IMR-90 (cell line): ENCODE measurements at regions not wholly inside any gene's neighbourhood (a gene's known extent, or its start where the extent isn't known, plus 50 kb on each side); places are given as distances from the start of the nearest gene placed in this dataset.

Experiments
- ATAC-seq: fragments of 200-7000 bp; cut with Tn5 transposase; 2 replicates; pipeline ENCODE4 v1.9.1; 2020; ENCODE audit warnings: low read depth, mild to moderate bottlenecking, moderate library complexity
- BruUV-seq: library from RNA; stranded (reverse); fragments of 400-500 nt; replicated peaks from 2 replicates; lab custom pipeline; 2021; lab: Mats Ljungman, UMichigan
- CTCF ChIA-PET: fragments of 300-600 bp; formaldehyde crosslinking; extraction: SDS; loops from one replicate; lab custom pipeline; 2021; ENCODE audit warnings: antibody characterized with exemption; lab: Yijun Ruan, JAX
- POLR2A ChIA-PET: fragments of 300-600 bp; sonication (Branson Sonifier 250); formaldehyde crosslinking; loops from one replicate; lab custom pipeline; 2022; ENCODE audit warnings: antibody characterized with exemption; ENCODE audit not compliant: unreplicated experiment; lab: Charles Lee
- DNase-seq: peaks from one replicate; pipeline ENCODE4 v3.0.0; 2013
- H2AFZ ChIP-seq: replicated peaks from 2 replicates; pipeline ENCODE3; 2013; ENCODE audit warnings: low read length, mild to moderate bottlenecking; ENCODE audit not compliant: poor library complexity
- H2AK5ac ChIP-seq: 2 replicates; pipeline ENCODE4 v1.6.1; 2013; ENCODE audit warnings: low read depth, low read length, inconsistent platforms
- H2AK9ac ChIP-seq: replicated peaks from 2 replicates; pipeline ENCODE3; 2013; ENCODE audit warnings: mild to moderate bottlenecking, low read depth, low read length, moderate library complexity; ENCODE audit not compliant: poor library complexity
- H2BK120ac ChIP-seq: 2 replicates; pipeline ENCODE4 v1.6.1; 2013; ENCODE audit warnings: low read depth, low read length, inconsistent platforms
- H2BK15ac ChIP-seq: 3 replicates; pipeline ENCODE4 v1.6.1; 2013; ENCODE audit warnings: low read depth, low read length, inconsistent platforms
- H2BK20ac ChIP-seq: 2 replicates; pipeline ENCODE4 v1.6.1; 2013; ENCODE audit warnings: low read depth, mild to moderate bottlenecking, inconsistent platforms, low read length, moderate library complexity
- H2BK5ac ChIP-seq: 2 replicates; pipeline ENCODE4 v1.6.1; 2013; ENCODE audit warnings: mild to moderate bottlenecking, low read depth, low read length, inconsistent platforms; ENCODE audit not compliant: poor library complexity, severe bottlenecking
- H3K14ac ChIP-seq: replicated peaks from 2 replicates; pipeline ENCODE4 v1.6.1; 2013; ENCODE audit warnings: low read depth, low read length, inconsistent platforms
- H3K18ac ChIP-seq: 2 replicates; pipeline ENCODE4 v1.6.1; 2013; ENCODE audit warnings: low read depth, low read length, control low read depth
- H3K23ac ChIP-seq: 2 replicates; pipeline ENCODE4 v1.6.1; 2013; ENCODE audit warnings: low read depth, low read length, inconsistent platforms
- H3K27ac ChIP-seq: 2 replicates; pipeline ENCODE4 v1.5.1; 2013; ENCODE audit warnings: mild to moderate bottlenecking, control low read depth, low read length; ENCODE audit not compliant: insufficient read depth
- H3K27me3 ChIP-seq: 2 replicates; pipeline ENCODE4 v1.6.1; 2013; ENCODE audit warnings: low read length; ENCODE audit not compliant: control insufficient read depth, insufficient read depth
- H3K36me3 ChIP-seq: 2 replicates; pipeline ENCODE4 v1.6.1; 2013; ENCODE audit warnings: low read length, mixed read lengths; ENCODE audit not compliant: control insufficient read depth, insufficient read depth
- H3K4ac ChIP-seq: 2 replicates; pipeline ENCODE4 v1.6.1; 2013; ENCODE audit warnings: low read depth, low read length, inconsistent platforms
- H3K4me1 ChIP-seq: 2 replicates; pipeline ENCODE4 v1.6.1; 2013; ENCODE audit warnings: low read length, mixed read lengths; ENCODE audit not compliant: control insufficient read depth, insufficient read depth
- H3K4me2 ChIP-seq: 2 replicates; pipeline ENCODE4 v1.6.1; 2013; ENCODE audit warnings: low read depth, mild to moderate bottlenecking, control low read depth, low read length, moderate library complexity
- H3K4me3 ChIP-seq: 2 replicates; pipeline ENCODE4 v1.5.1; 2013; ENCODE audit warnings: low read depth, mild to moderate bottlenecking, control low read depth, low read length, moderate library complexity; ENCODE audit not compliant: insufficient read depth
- H3K56ac ChIP-seq: 2 replicates; pipeline ENCODE4 v1.6.1; 2013; ENCODE audit warnings: low read length, inconsistent platforms; ENCODE audit not compliant: insufficient read depth; ENCODE audit errors: extremely low read depth
- H3K79me1 ChIP-seq, 2 experiments: 2 replicates each; pipeline ENCODE4 v1.6.1; 2013; ENCODE audit warnings: low read length in 2 of 2, inconsistent platforms in 1 of 2, low read depth in 1 of 2
- H3K9ac ChIP-seq: 2 replicates; pipeline ENCODE4 v1.6.1; 2013; ENCODE audit warnings: low read depth, low read length, control low read depth
- H3K9me1 ChIP-seq: 2 replicates; pipeline ENCODE4 v1.6.1; 2013; ENCODE audit warnings: low read length, inconsistent platforms; ENCODE audit not compliant: insufficient read depth
- H3K9me3 ChIP-seq: 2 replicates; pipeline ENCODE4 v1.6.1; 2013; ENCODE audit warnings: low read length; ENCODE audit not compliant: control insufficient read depth, insufficient read depth
- H4K20me1 ChIP-seq: 2 replicates; pipeline ENCODE4 v1.6.1; 2013; ENCODE audit warnings: low read length, inconsistent platforms; ENCODE audit not compliant: insufficient read depth
- H4K5ac ChIP-seq: 2 replicates; pipeline ENCODE4 v1.6.1; 2013; ENCODE audit warnings: mild to moderate bottlenecking, low read depth, low read length, control low read depth
- H4K8ac ChIP-seq, 2 experiments: 2 replicates each; pipeline ENCODE4 v1.6.1; 2013; ENCODE audit warnings: low read depth in 2 of 2, low read length in 2 of 2, control low read depth in 1 of 2, inconsistent platforms in 1 of 2
- H4K91ac ChIP-seq: 2 replicates; pipeline ENCODE4 v1.6.1; 2013; ENCODE audit warnings: low read depth, low read length, inconsistent platforms; ENCODE audit not compliant: insufficient read depth
- BHLHE40 ChIP-seq: fragments of 150-350 bp; IDR thresholded peaks from 2 replicates; pipeline ENCODE4 v1.6.1; 2016; ENCODE audit warnings: mild to moderate bottlenecking, low read depth, low read length
- CEBPB ChIP-seq: IDR thresholded peaks from 2 replicates; pipeline ENCODE4 v1.6.1; 2012; ENCODE audit warnings: low read depth, low read length, improper control_type of control experiment
- FOS ChIP-seq: fragments of 150-350 bp; IDR thresholded peaks from 2 replicates; pipeline ENCODE4 v1.6.1; 2016; ENCODE audit warnings: low read depth, low read length
- MAFK ChIP-seq: IDR thresholded peaks from 2 replicates; pipeline ENCODE4 v1.6.1; 2012; ENCODE audit warnings: low read depth, low read length, improper control_type of control experiment
- MAZ ChIP-seq: IDR thresholded peaks from 2 replicates; pipeline ENCODE4 v1.6.1; 2012; ENCODE audit warnings: low read depth, mild to moderate bottlenecking, low read length, improper control_type of control experiment, moderate library complexity, borderline replicate concordance
- MXI1 ChIP-seq: IDR thresholded peaks from 2 replicates; pipeline ENCODE4 v1.6.1; 2012; ENCODE audit warnings: low read depth, mild to moderate bottlenecking, low read length, moderate library complexity, borderline replicate concordance
- RAD21 ChIP-seq: IDR thresholded peaks from 2 replicates; pipeline ENCODE4 v1.6.1; 2012; ENCODE audit warnings: low read length, improper control_type of control experiment
- RCOR1 ChIP-seq: IDR thresholded peaks from 2 replicates; pipeline ENCODE4 v1.6.1; 2012; ENCODE audit warnings: mild to moderate bottlenecking, low read length, improper control_type of control experiment; ENCODE audit not compliant: insufficient replicate concordance
- WGBS, 2 experiments: methylation state at CpG; one replicate each; pipeline versions ENCODE4 v1.1.5 to v1.1.7; 2013; ENCODE audit warnings: missing lambda C conversion rate in 2 of 2; ENCODE audit not compliant: insufficient read length in 1 of 2; ENCODE audit errors: extremely low coverage in 2 of 2; 5-methylcytosine and 5-hydroxymethylcytosine counted together
- dilution Hi-C: fragments of 300-500 bp; cut with HindIII; formaldehyde crosslinking; loops from one replicate; pipeline ENCODE4 v1.14.3; 2018; ENCODE audit warnings: low sequenced_read_pairs; ENCODE audit not compliant: unreplicated experiment
- in situ Hi-C: fragments of 300-500 bp; cut with MboI; formaldehyde crosslinking; loops from 3 replicates; pipeline ENCODE4 v1.14.3; 2019; ENCODE audit warnings: low sequenced_read_pairs, inconsistent platforms, mixed read lengths
- intact Hi-C: fragments of 100-400 bp; cut with micrococcal nuclease; formaldehyde crosslinking; loops from 2 replicates; pipeline ENCODE4 v1.10.0; 2022
- TF ChIP-seq, protein P1 (sequence below): fragments of 150-350 bp; IDR thresholded peaks from 2 replicates; pipeline ENCODE4 v1.6.1; 2017; ENCODE audit warnings: mild to moderate bottlenecking, antibody characterized with exemption, low read length, low read depth

GRCh38 chr15:85988741-85989140, 90.9 kb upstream of the AGBL1 start:
- intact Hi-C loops = no loop called here
- 47% methylated on average over 3 of the region's 5 CpGs; no CpG with 5 or more reads in 1 of the 2 experiments for WGBS, 2 experiments
- ChIA-PET CTCF (no interaction called here), POLR2A (no interaction called here)
- H3K4me1 ChIP-seq = no peaks in the 10 kb centered on the region
- H4K8ac ChIP-seq = no peak overlapping the region
- H2BK20ac ChIP-seq = no peak overlapping the region
- ATAC-seq = no peak
- no peak overlapping the region for H2AFZ ChIP-seq
- H2BK5ac ChIP-seq = no peak overlapping the region
- no TSS peak for BruUV-seq
- H4K20me1 ChIP-seq = no peaks in the 10 kb centered on the region
- no peak overlapping the region for H3K18ac ChIP-seq
- no peaks in the 10 kb centered on the region for H3K9me1 ChIP-seq
- DNase-seq = no peak
- TF ChIP-seq MAZ = no peak
- no peak for TF ChIP-seq RCOR1
- TF ChIP-seq RAD21 = no peak
- TF ChIP-seq MXI1 = no peak
- TF ChIP-seq MAFK = no peak
- TF ChIP-seq BHLHE40 = no peak
- TF ChIP-seq, protein P1, sequence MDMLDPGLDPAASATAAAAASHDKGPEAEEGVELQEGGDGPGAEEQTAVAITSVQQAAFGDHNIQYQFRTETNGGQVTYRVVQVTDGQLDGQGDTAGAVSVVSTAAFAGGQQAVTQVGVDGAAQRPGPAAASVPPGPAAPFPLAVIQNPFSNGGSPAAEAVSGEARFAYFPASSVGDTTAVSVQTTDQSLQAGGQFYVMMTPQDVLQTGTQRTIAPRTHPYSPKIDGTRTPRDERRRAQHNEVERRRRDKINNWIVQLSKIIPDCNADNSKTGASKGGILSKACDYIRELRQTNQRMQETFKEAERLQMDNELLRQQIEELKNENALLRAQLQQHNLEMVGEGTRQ = no peak
- TF ChIP-seq CEBPB = no peak
- TF ChIP-seq FOS = no peak
- no peak overlapping the region for H3K27ac ChIP-seq
- H3K56ac ChIP-seq = no peak overlapping the region
- dilution Hi-C loops = no loop called here
- H3K4ac ChIP-seq = no peak overlapping the region
- no peak overlapping the region for H2BK120ac ChIP-seq
- H2AK9ac ChIP-seq = no peak overlapping the region
- H3K4me2 ChIP-seq = no peak overlapping the region
- peaks cover 13% of the 10 kb centered on the region for H3K9me3 ChIP-seq
- H3K23ac ChIP-seq = no peak overlapping the region
- no peaks in the 10 kb centered on the region for H3K36me3 ChIP-seq
- in situ Hi-C loops = no loop called here
- H3K9ac ChIP-seq = no peak overlapping the region
- H3K4me3 ChIP-seq = no peak overlapping the region
- no peak overlapping the region for H3K14ac ChIP-seq
- no peak overlapping the region for H2AK5ac ChIP-seq
- H3K27me3 ChIP-seq = no peaks in the 10 kb centered on the region
- H4K91ac ChIP-seq = no peak overlapping the region
- H3K79me1 ChIP-seq = no peaks in the 10 kb centered on the region
- H4K5ac ChIP-seq = no peak overlapping the region
- H2BK15ac ChIP-seq = no peak overlapping the region
